A673 (cell line): ENCODE measurements at regions not wholly inside any gene's neighbourhood (a gene's known extent, or its start where the extent isn't known, plus 50 kb on each side); places are given as distances from the start of the nearest gene placed in this dataset.

ENCODE experiments used
- CTCF ChIP-seq: fragments of 300-800, 200-600 bp; sonication (generic); conservative IDR thresholded peaks from 2 replicates; pipeline ENCODE4 v1.5.1; 2017; ENCODE audit warnings: low read depth, mild to moderate bottlenecking, antibody characterized with exemption, low read length, moderate library complexity, mixed read lengths
- EZH2 ChIP-seq: fragments of 200-600 bp; sonication (generic); IDR thresholded peaks from 2 replicates; pipeline ENCODE4 v1.6.1; 2017; ENCODE audit warnings: borderline replicate concordance, low read depth, mild to moderate bottlenecking, mixed read lengths, antibody characterized with exemption, low read length; ENCODE audit not compliant: poor library complexity, severe bottlenecking

- TF ChIP-seq CTCF (no peak), EZH2 (no peak)
Observed at GRCh38 chr7:26515314-26515842, 223.7 kb downstream of the SNX10 start.
